ENCODE measurements at regions not wholly inside any gene's neighbourhood (a gene's known extent, or its start where the extent isn't known, plus 50 kb on each side); places are given as distances from the start of the nearest gene placed in this dataset.
A peak's percentile ranks its signal among the peaks of the same experiment; 100 is the strongest.

- Histone ChIP-seq H3K4me1 (ENCODE audit: control insufficient read depth, insufficient read depth, low read length) (no peaks in the 10 kb centered on the region), H3K4me3 (ENCODE audit: low read length) (no peak overlapping the region), H3K36me3 (ENCODE audit: control insufficient read depth, insufficient read depth, low read length) (no peaks in the 10 kb centered on the region), H3K27ac (ENCODE audit: low read depth, low read length) (peak overlapping the region; percentile 97), H3K27me3 (ENCODE audit: control insufficient read depth, insufficient read depth, low read length, poor library complexity, severe bottlenecking) (no peaks in the 10 kb centered on the region), H3K9me3 (ENCODE audit: control insufficient read depth, low read length) (no peaks in the 10 kb centered on the region), H3K9ac (ENCODE audit: extremely low read depth, low read length, poor library complexity, severe bottlenecking) (no peak overlapping the region)
- WGBS, 2 experiments (ENCODE audit: insufficient coverage in 1 of 2, insufficient read length in 1 of 2), result 89 to 92% methylated on average over 6 to 12 of the region's 14 CpGs
- no peak overlapping the region for H3K27ac Mint-ChIP-seq
- H3K9me3 Mint-ChIP-seq, result no peaks in the 10 kb centered on the region
- no peaks in the 10 kb centered on the region for H3K36me3 Mint-ChIP-seq (ENCODE audit: low read depth)
- no peak for DNase-seq
- peaks cover 2% of the 10 kb centered on the region for H3K27me3 Mint-ChIP-seq (ENCODE audit: insufficient read depth)
- H3K4me3 Mint-ChIP-seq, result no peak overlapping the region
- H3K4me1 Mint-ChIP-seq, result no peaks in the 10 kb centered on the region
- no peak for TF ChIP-seq CTCF (conservative IDR thresholded peaks at IDR 0.05)
Measured at GRCh38 chr20:24235296-24236175, 233.9 kb upstream of the SYNDIG1 start.

GRCh38 chr20:24227600-24227999, 239.0 kb upstream of the GGTLC1 start:
- no peaks in the 10 kb centered on the region for H3K9me3 Mint-ChIP-seq
- no peaks in the 10 kb centered on the region for H3K4me1 Mint-ChIP-seq
- peaks cover 9% of the 10 kb centered on the region for H3K27me3 Mint-ChIP-seq (ENCODE audit: insufficient read depth)
- Histone ChIP-seq H3K4me3 (ENCODE audit: low read length) (no peak overlapping the region), H3K4me1 (ENCODE audit: control insufficient read depth, insufficient read depth, low read length) (no peaks in the 10 kb centered on the region), H3K36me3 (ENCODE audit: control insufficient read depth, insufficient read depth, low read length) (no peaks in the 10 kb centered on the region), H3K27ac (ENCODE audit: low read depth, low read length) (no peak overlapping the region), H3K27me3 (ENCODE audit: control insufficient read depth, insufficient read depth, low read length, poor library complexity, severe bottlenecking) (no peaks in the 10 kb centered on the region), H3K9ac (ENCODE audit: extremely low read depth, low read length, poor library complexity, severe bottlenecking) (no peak overlapping the region), H3K9me3 (ENCODE audit: control insufficient read depth, low read length) (no peaks in the 10 kb centered on the region)
- 78 to 100% methylated on average over 2 of the region's 3 CpGs for WGBS, 2 experiments (ENCODE audit: insufficient coverage in 1 of 2, insufficient read length in 1 of 2)
- no peaks in the 10 kb centered on the region for H3K36me3 Mint-ChIP-seq (ENCODE audit: low read depth)
- H3K27ac Mint-ChIP-seq, result no peak overlapping the region
- H3K4me3 Mint-ChIP-seq, result no peak overlapping the region
- DNase-seq, result no peak
- no peak for TF ChIP-seq CTCF (conservative IDR thresholded peaks at IDR 0.05)

DNA sequence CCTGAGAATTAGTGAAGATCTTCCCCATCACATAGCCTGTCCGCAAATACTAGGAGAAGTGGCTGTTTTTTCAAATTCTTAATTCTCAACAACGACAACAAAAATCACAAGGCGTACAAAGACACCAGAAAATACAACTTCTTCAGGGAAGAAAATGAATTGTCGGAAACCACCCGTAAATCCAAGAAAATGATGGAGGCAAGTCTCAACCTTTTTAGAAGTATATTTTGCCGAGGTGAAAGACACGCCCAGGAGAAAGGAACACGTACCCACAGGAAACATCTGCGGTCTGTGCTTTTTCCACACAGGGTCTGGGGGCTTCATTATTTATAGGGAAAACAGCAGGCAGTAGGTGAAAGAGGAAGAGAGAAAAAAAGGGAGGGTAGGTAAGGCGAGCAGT, 223.9 kb upstream of the GGTLC1 start:
- no peak for TF ChIP-seq CTCF (conservative IDR thresholded peaks at IDR 0.05)
- Mint-ChIP-seq H3K9me3 (peaks cover 9% of the 10 kb centered on the region), H3K4me3 (no peak overlapping the region), H3K27me3 (ENCODE audit: insufficient read depth) (peaks cover 2% of the 10 kb centered on the region), H3K36me3 (ENCODE audit: low read depth) (peaks cover 2% of the 10 kb centered on the region), H3K4me1 (peaks cover 41% of the 10 kb centered on the region), H3K27ac (peak overlapping the region; percentile 10)
- no peaks in the 10 kb centered on the region for H3K27me3 ChIP-seq (ENCODE audit: control insufficient read depth, insufficient read depth, low read length, poor library complexity, severe bottlenecking)
- H3K4me1 ChIP-seq (ENCODE audit: control insufficient read depth, insufficient read depth, low read length), result peaks cover 16% of the 10 kb centered on the region
- WGBS, 2 experiments (ENCODE audit: insufficient coverage in 1 of 2, insufficient read length in 1 of 2), result 83 to 88% methylated on average over 9 to 10 of the region's 10 CpGs
- no peak for DNase-seq
- H3K4me3 ChIP-seq (ENCODE audit: low read length), result no peak overlapping the region
- H3K9ac ChIP-seq (ENCODE audit: extremely low read depth, low read length, poor library complexity, severe bottlenecking), result no peak overlapping the region
- no peaks in the 10 kb centered on the region for H3K36me3 ChIP-seq (ENCODE audit: control insufficient read depth, insufficient read depth, low read length)
- H3K9me3 ChIP-seq (ENCODE audit: control insufficient read depth, low read length), result no peaks in the 10 kb centered on the region
- no peak overlapping the region for H3K27ac ChIP-seq (ENCODE audit: low read depth, low read length)
